ENCODE measurements at regions not wholly inside any gene's neighbourhood (a gene's known extent, or its start where the extent isn't known, plus 50 kb on each side); places are given as distances from the start of the nearest gene placed in this dataset.

GRCh38 chr10:128723631-128724205, 597.5 kb upstream of the MKI67 start:
- intact Hi-C loops (cut with micrococcal nuclease) = no loop called here
- DNase-seq = no peak
- no peak overlapping the region for H3K27ac Mint-ChIP-seq
- H3K4me1 Mint-ChIP-seq = no peaks in the 10 kb centered on the region
- H3K4me3 Mint-ChIP-seq = no peak overlapping the region
- H3K27me3 Mint-ChIP-seq = no peaks in the 10 kb centered on the region
- no peaks in the 10 kb centered on the region for H3K9me3 Mint-ChIP-seq
- no peaks in the 10 kb centered on the region for H3K36me3 Mint-ChIP-seq (ENCODE audit: low read depth)

GRCh38 chr10:128725531-128725930, 599.3 kb upstream of the MKI67 start:
- H3K27ac Mint-ChIP-seq = no peak overlapping the region
- no peaks in the 10 kb centered on the region for H3K4me1 Mint-ChIP-seq
- intact Hi-C loops (cut with micrococcal nuclease) = no loop called here
- H3K9me3 Mint-ChIP-seq = no peaks in the 10 kb centered on the region
- H3K27me3 Mint-ChIP-seq = no peaks in the 10 kb centered on the region
- H3K4me3 Mint-ChIP-seq = no peak overlapping the region
- no peak for DNase-seq
- H3K36me3 Mint-ChIP-seq (ENCODE audit: low read depth) = no peaks in the 10 kb centered on the region

- no peaks in the 10 kb centered on the region for H3K27me3 Mint-ChIP-seq
- no peak overlapping the region for H3K4me3 Mint-ChIP-seq
- intact Hi-C loops (cut with micrococcal nuclease) = no loop called here
- H3K27ac Mint-ChIP-seq = no peak overlapping the region
- H3K36me3 Mint-ChIP-seq (ENCODE audit: low read depth) = no peaks in the 10 kb centered on the region
- no peak for DNase-seq
- no peaks in the 10 kb centered on the region for H3K4me1 Mint-ChIP-seq
- H3K9me3 Mint-ChIP-seq = no peaks in the 10 kb centered on the region
These were observed 600.9 kb upstream of the MKI67 start for GRCh38 chr10:128727114-128727513.

- intact Hi-C loops (cut with micrococcal nuclease) = no loop called here
- Mint-ChIP-seq H3K9me3 (no peaks in the 10 kb centered on the region), H3K4me1 (no peaks in the 10 kb centered on the region), H3K4me3 (no peak overlapping the region), H3K27me3 (no peaks in the 10 kb centered on the region), H3K27ac (no peak overlapping the region), H3K36me3 (ENCODE audit: low read depth) (no peaks in the 10 kb centered on the region)
- no peak for DNase-seq
These were observed 603.7 kb upstream of the MKI67 start for GRCh38 chr10:128729910-128730420.

- no peak overlapping the region for H3K4me3 Mint-ChIP-seq
- no peaks in the 10 kb centered on the region for H3K27me3 Mint-ChIP-seq
- H3K27ac Mint-ChIP-seq = no peak overlapping the region
- H3K4me1 Mint-ChIP-seq = no peaks in the 10 kb centered on the region
- intact Hi-C loops (cut with micrococcal nuclease) = no loop called here
- no peaks in the 10 kb centered on the region for H3K9me3 Mint-ChIP-seq
- no peak for DNase-seq
- no peaks in the 10 kb centered on the region for H3K36me3 Mint-ChIP-seq (ENCODE audit: low read depth)
These were observed 604.7 kb upstream of the MKI67 start for GRCh38 chr10:128730922-128731321.

GRCh38 chr10:128734161-128734560, 607.9 kb upstream of the MKI67 start:
- DNase-seq = no peak
- no peaks in the 10 kb centered on the region for H3K4me1 Mint-ChIP-seq
- no peaks in the 10 kb centered on the region for H3K9me3 Mint-ChIP-seq
- H3K4me3 Mint-ChIP-seq = no peak overlapping the region
- H3K36me3 Mint-ChIP-seq (ENCODE audit: low read depth) = no peaks in the 10 kb centered on the region
- no peak overlapping the region for H3K27ac Mint-ChIP-seq
- intact Hi-C loops (cut with micrococcal nuclease) = no loop called here
- no peaks in the 10 kb centered on the region for H3K27me3 Mint-ChIP-seq

GRCh38 chr10:128734734-128735133, 608.5 kb upstream of the MKI67 start:
- intact Hi-C loops (cut with micrococcal nuclease) = no loop called here
- no peak overlapping the region for H3K4me3 Mint-ChIP-seq
- H3K36me3 Mint-ChIP-seq (ENCODE audit: low read depth) = no peaks in the 10 kb centered on the region
- no peaks in the 10 kb centered on the region for H3K27me3 Mint-ChIP-seq
- DNase-seq = no peak
- no peaks in the 10 kb centered on the region for H3K4me1 Mint-ChIP-seq
- no peaks in the 10 kb centered on the region for H3K9me3 Mint-ChIP-seq
- H3K27ac Mint-ChIP-seq = no peak overlapping the region

GRCh38 chr10:128735996-128736395, 609.8 kb upstream of the MKI67 start:
- Mint-ChIP-seq H3K4me1 (no peaks in the 10 kb centered on the region), H3K36me3 (ENCODE audit: low read depth) (no peaks in the 10 kb centered on the region), H3K27ac (no peak overlapping the region), H3K4me3 (no peak overlapping the region), H3K9me3 (no peaks in the 10 kb centered on the region), H3K27me3 (peaks cover 1% of the 10 kb centered on the region)
- no peak for DNase-seq
- intact Hi-C loops (cut with micrococcal nuclease) = no loop called here

GRCh38 chr10:128738386-128738915, 612.2 kb upstream of the MKI67 start:
- no peaks in the 10 kb centered on the region for H3K9me3 Mint-ChIP-seq
- intact Hi-C loops (cut with micrococcal nuclease) = no loop called here
- H3K27me3 Mint-ChIP-seq = peaks cover 1% of the 10 kb centered on the region
- no peak overlapping the region for H3K4me3 Mint-ChIP-seq
- no peak overlapping the region for H3K27ac Mint-ChIP-seq
- H3K36me3 Mint-ChIP-seq (ENCODE audit: low read depth) = no peaks in the 10 kb centered on the region
- no peaks in the 10 kb centered on the region for H3K4me1 Mint-ChIP-seq
- no peak for DNase-seq

- no peaks in the 10 kb centered on the region for H3K9me3 Mint-ChIP-seq
- H3K36me3 Mint-ChIP-seq (ENCODE audit: low read depth) = no peaks in the 10 kb centered on the region
- H3K4me3 Mint-ChIP-seq = no peak overlapping the region
- H3K27ac Mint-ChIP-seq = no peak overlapping the region
- H3K4me1 Mint-ChIP-seq = no peaks in the 10 kb centered on the region
- intact Hi-C loops (cut with micrococcal nuclease) = no loop called here
- H3K27me3 Mint-ChIP-seq = peaks cover 1% of the 10 kb centered on the region
- no peak for DNase-seq
These were observed 613.7 kb upstream of the MKI67 start for GRCh38 chr10:128739930-128740329.

GRCh38 chr10:128741180-128741579, 615.0 kb upstream of the MKI67 start:
- Mint-ChIP-seq H3K36me3 (ENCODE audit: low read depth) (no peaks in the 10 kb centered on the region), H3K27ac (no peak overlapping the region), H3K4me3 (no peak overlapping the region), H3K27me3 (peaks cover 1% of the 10 kb centered on the region), H3K9me3 (no peaks in the 10 kb centered on the region), H3K4me1 (no peaks in the 10 kb centered on the region)
- intact Hi-C loops (cut with micrococcal nuclease) = no loop called here
- DNase-seq = no peak

- H3K27me3 Mint-ChIP-seq = peaks cover 1% of the 10 kb centered on the region
- no peak overlapping the region for H3K27ac Mint-ChIP-seq
- H3K4me3 Mint-ChIP-seq = no peak overlapping the region
These were observed 615.5 kb upstream of the MKI67 start for GRCh38 chr10:128741680-128742079.

GRCh38 chr10:128744092-128744491, 617.9 kb upstream of the MKI67 start:
- H3K27ac Mint-ChIP-seq = no peak overlapping the region
- H3K27me3 Mint-ChIP-seq = peaks cover 1% of the 10 kb centered on the region
- H3K36me3 Mint-ChIP-seq (ENCODE audit: low read depth) = no peaks in the 10 kb centered on the region
- no peak for DNase-seq
- H3K4me1 Mint-ChIP-seq = no peaks in the 10 kb centered on the region
- intact Hi-C loops (cut with micrococcal nuclease) = no loop called here
- H3K4me3 Mint-ChIP-seq = no peak overlapping the region
- no peaks in the 10 kb centered on the region for H3K9me3 Mint-ChIP-seq

More at GRCh38 chr10:128741680-128742079, 615.5 kb upstream of the MKI67 start:
- DNase-seq = no peak
- Mint-ChIP-seq H3K36me3 (ENCODE audit: low read depth) (no peaks in the 10 kb centered on the region), H3K4me1 (no peaks in the 10 kb centered on the region), H3K9me3 (no peaks in the 10 kb centered on the region)
- intact Hi-C loops (cut with micrococcal nuclease) = no loop called here

GRCh38 chr10:128744811-128745305, 618.6 kb upstream of the MKI67 start:
- no peak for DNase-seq
- H3K27ac Mint-ChIP-seq = no peak overlapping the region
- H3K4me3 Mint-ChIP-seq = no peak overlapping the region
- H3K36me3 Mint-ChIP-seq (ENCODE audit: low read depth) = no peaks in the 10 kb centered on the region
- H3K9me3 Mint-ChIP-seq = no peaks in the 10 kb centered on the region
- peaks cover 1% of the 10 kb centered on the region for H3K27me3 Mint-ChIP-seq
- H3K4me1 Mint-ChIP-seq = no peaks in the 10 kb centered on the region
- intact Hi-C loops (cut with micrococcal nuclease) = no loop called here

All from activated CD4-positive, alpha-beta T cell treated with anti-CD3 and anti-CD28 coated beads, Interleukin-2, amount 10 ng/mL, durations not matched to agents 24 days and 14 days (primary cell).